ENCODE measurements at regions not wholly inside any gene's neighbourhood (a gene's known extent, or its start where the extent isn't known, plus 50 kb on each side); places are given as distances from the start of the nearest gene placed in this dataset.

DNA sequence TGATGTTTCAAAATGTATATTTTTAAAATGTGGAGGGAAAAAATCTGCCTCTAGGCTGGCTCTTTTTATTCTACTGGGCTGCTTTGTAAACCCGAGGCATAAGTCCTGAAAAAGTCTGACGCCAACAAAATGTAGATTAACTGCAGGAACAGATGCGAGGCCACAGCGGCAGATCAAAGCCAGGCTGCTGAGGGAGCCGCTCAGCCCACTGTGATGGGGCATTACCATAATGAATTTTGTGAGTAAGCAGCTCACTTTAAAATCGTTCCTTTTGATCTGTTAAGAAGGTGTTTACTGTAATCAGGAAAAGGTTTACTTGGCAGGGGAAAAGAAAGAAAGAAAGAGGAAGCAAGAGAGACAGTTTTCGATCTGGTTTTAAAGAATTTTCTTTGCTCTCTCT lies 269.0 kb downstream of the ICOS start:
- H3K9me2 ChIP-seq (replicated peaks; ENCODE audit: insufficient read depth): no peaks in the 10 kb centered on the region
- TF ChIP-seq EZH2 (IDR thresholded peaks at IDR 0.05; ENCODE audit: borderline replicate concordance) (no peak), EZH2phosphoT487 (IDR thresholded peaks at IDR 0.05; ENCODE audit: low read depth, severe bottlenecking, unreplicated experiment) (no peak)
- TF ChIP-seq, protein P1, sequence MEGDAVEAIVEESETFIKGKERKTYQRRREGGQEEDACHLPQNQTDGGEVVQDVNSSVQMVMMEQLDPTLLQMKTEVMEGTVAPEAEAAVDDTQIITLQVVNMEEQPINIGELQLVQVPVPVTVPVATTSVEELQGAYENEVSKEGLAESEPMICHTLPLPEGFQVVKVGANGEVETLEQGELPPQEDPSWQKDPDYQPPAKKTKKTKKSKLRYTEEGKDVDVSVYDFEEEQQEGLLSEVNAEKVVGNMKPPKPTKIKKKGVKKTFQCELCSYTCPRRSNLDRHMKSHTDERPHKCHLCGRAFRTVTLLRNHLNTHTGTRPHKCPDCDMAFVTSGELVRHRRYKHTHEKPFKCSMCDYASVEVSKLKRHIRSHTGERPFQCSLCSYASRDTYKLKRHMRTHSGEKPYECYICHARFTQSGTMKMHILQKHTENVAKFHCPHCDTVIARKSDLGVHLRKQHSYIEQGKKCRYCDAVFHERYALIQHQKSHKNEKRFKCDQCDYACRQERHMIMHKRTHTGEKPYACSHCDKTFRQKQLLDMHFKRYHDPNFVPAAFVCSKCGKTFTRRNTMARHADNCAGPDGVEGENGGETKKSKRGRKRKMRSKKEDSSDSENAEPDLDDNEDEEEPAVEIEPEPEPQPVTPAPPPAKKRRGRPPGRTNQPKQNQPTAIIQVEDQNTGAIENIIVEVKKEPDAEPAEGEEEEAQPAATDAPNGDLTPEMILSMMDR (IDR thresholded peaks at IDR 0.05; ENCODE audit: poor library complexity): no peak
- 10% methylated on average over 7 of the region's 7 CpGs for WGBS (ENCODE audit: low lambda C conversion rate, missing lambda C conversion rate)

DNA sequence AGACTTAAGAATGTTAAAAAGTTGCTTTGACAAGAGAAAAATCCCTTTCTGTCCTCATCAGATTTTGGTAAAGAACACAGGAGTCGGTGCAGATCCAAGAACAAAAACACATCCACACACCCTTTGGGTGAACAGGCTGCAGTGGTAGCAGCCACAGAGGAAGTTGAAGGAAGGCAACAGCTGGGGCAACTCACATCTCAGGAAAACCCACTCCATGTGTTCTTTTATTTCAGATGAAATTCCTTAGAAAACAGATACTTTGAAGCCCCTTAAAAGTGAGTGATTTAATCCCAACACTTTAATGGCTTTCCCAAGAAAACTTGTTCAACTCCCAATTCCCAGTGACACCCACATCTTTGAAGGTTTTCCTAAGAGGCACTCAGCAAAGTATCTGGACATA lies 271.3 kb downstream of the ICOS start:
- H2AFZ ChIP-seq: no peak overlapping the region
- TF ChIP-seq EZH2 (IDR thresholded peaks at IDR 0.05; ENCODE audit: borderline replicate concordance): no peak
- no peak for TF ChIP-seq EZH2phosphoT487 (IDR thresholded peaks at IDR 0.05; ENCODE audit: low read depth, severe bottlenecking, unreplicated experiment)
- TF ChIP-seq, protein P1 (IDR thresholded peaks at IDR 0.05; ENCODE audit: poor library complexity): no peak
- no peak overlapping the region for H3K4me2 ChIP-seq
- H3K4me1 ChIP-seq (ENCODE audit: insufficient read depth): no peaks in the 10 kb centered on the region
- DNase-seq (ENCODE audit: low spot score): no peak
- peaks cover 3% of the 10 kb centered on the region for H3K27me3 ChIP-seq
- no peaks in the 10 kb centered on the region for H3K9me2 ChIP-seq (replicated peaks; ENCODE audit: insufficient read depth)
- H3K9me3 ChIP-seq (ENCODE audit: low read depth): no peaks in the 10 kb centered on the region
- H3K27ac ChIP-seq: no peak overlapping the region
- H3K4me3 ChIP-seq: no peak overlapping the region
- no peaks in the 10 kb centered on the region for H3K79me2 ChIP-seq
- H3K36me3 ChIP-seq (replicated peaks; ENCODE audit: insufficient read depth, low read depth): no peaks in the 10 kb centered on the region
- H4K20me1 ChIP-seq (ENCODE audit: insufficient read depth, poor library complexity, severe bottlenecking): no peaks in the 10 kb centered on the region
- WGBS (ENCODE audit: low lambda C conversion rate, missing lambda C conversion rate): 68% methylated on average over 1 of the region's 1 CpG

More for the DNA sequence above, 269.0 kb downstream of the ICOS start:
- no peak overlapping the region for H3K4me2 ChIP-seq
- H3K36me3 ChIP-seq (replicated peaks; ENCODE audit: insufficient read depth, low read depth): no peaks in the 10 kb centered on the region
- H4K20me1 ChIP-seq (ENCODE audit: insufficient read depth, poor library complexity, severe bottlenecking): no peaks in the 10 kb centered on the region
- DNase-seq (ENCODE audit: low spot score): no peak
- H3K27me3 ChIP-seq: peaks cover 3% of the 10 kb centered on the region
- no peaks in the 10 kb centered on the region for H3K9me3 ChIP-seq (ENCODE audit: low read depth)
- H3K4me3 ChIP-seq: no peak overlapping the region
- H3K27ac ChIP-seq: no peak overlapping the region
- no peaks in the 10 kb centered on the region for H3K4me1 ChIP-seq (ENCODE audit: insufficient read depth)
- no peaks in the 10 kb centered on the region for H3K79me2 ChIP-seq
- no peak overlapping the region for H2AFZ ChIP-seq

DNA sequence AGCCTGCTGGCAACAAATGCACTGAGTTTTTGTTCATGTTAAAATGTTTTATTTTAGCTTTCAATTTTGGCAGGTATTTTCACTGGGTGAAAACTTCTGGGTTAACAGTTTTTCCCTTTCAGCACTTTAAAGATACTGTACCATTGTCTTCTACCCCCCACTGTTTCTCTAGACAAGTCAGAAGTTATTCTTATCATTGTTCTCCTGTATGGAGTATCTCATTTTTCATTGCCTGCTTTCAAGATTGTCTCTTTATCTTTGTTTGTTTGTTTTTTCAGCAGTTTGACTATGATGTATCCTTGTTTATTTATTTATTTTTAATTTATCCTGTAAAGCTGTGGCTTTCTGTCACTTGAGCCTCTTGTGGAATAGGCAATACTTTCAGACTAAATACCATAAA lies 277.0 kb downstream of the ICOS start:
- no peak for TF ChIP-seq EZH2 (IDR thresholded peaks at IDR 0.05; ENCODE audit: borderline replicate concordance)
- TF ChIP-seq EZH2phosphoT487 (IDR thresholded peaks at IDR 0.05; ENCODE audit: low read depth, severe bottlenecking, unreplicated experiment): no peak
- TF ChIP-seq, protein P1 (IDR thresholded peaks at IDR 0.05; ENCODE audit: poor library complexity): no peak
- H3K4me2 ChIP-seq: no peak overlapping the region
- H3K79me2 ChIP-seq: no peaks in the 10 kb centered on the region
- no peaks in the 10 kb centered on the region for H3K36me3 ChIP-seq (replicated peaks; ENCODE audit: insufficient read depth, low read depth)
- H3K27ac ChIP-seq: no peak overlapping the region
- H3K4me1 ChIP-seq (ENCODE audit: insufficient read depth): no peaks in the 10 kb centered on the region
- H3K27me3 ChIP-seq: no peaks in the 10 kb centered on the region
- no peak for DNase-seq (ENCODE audit: low spot score)
- H3K9me3 ChIP-seq (ENCODE audit: low read depth): no peaks in the 10 kb centered on the region
- no peak overlapping the region for H3K4me3 ChIP-seq
- no peaks in the 10 kb centered on the region for H4K20me1 ChIP-seq (ENCODE audit: insufficient read depth, poor library complexity, severe bottlenecking)
- no peaks in the 10 kb centered on the region for H3K9me2 ChIP-seq (replicated peaks; ENCODE audit: insufficient read depth)
- no peak overlapping the region for H2AFZ ChIP-seq

DNA sequence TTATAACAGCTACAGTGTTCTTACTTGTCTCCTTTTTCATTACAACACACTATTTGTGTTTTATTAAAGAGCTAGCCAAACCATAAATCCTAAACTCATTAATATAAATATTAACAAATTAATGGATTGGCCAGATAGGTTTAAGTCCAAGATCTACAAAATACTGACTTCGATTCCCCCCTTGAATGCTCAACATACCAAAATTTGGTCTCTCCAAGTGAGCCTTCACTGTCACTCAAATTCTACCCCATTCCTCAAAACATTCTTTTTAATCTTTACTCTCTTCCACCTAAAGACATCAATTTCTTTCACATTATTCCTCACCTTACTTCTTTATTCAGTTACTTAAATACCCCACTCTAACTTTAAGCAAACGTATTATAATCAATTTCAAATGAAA lies 281.5 kb downstream of the ICOS start:
- H3K36me3 ChIP-seq (replicated peaks; ENCODE audit: insufficient read depth, low read depth): no peaks in the 10 kb centered on the region
- no peaks in the 10 kb centered on the region for H3K4me1 ChIP-seq (ENCODE audit: insufficient read depth)
- H3K9me3 ChIP-seq (ENCODE audit: low read depth): no peaks in the 10 kb centered on the region
- H2AFZ ChIP-seq: no peak overlapping the region
- no peak overlapping the region for H3K4me3 ChIP-seq
- H3K27ac ChIP-seq: no peak overlapping the region
- no peak overlapping the region for H3K4me2 ChIP-seq
- H3K79me2 ChIP-seq: no peaks in the 10 kb centered on the region
- H3K9me2 ChIP-seq (replicated peaks; ENCODE audit: insufficient read depth): no peaks in the 10 kb centered on the region
- TF ChIP-seq, protein P1 (IDR thresholded peaks at IDR 0.05; ENCODE audit: poor library complexity): no peak
- no peak for TF ChIP-seq EZH2phosphoT487 (IDR thresholded peaks at IDR 0.05; ENCODE audit: low read depth, severe bottlenecking, unreplicated experiment)
- DNase-seq (ENCODE audit: low spot score): no peak
- 92% methylated on average over 2 of the region's 2 CpGs for WGBS (ENCODE audit: low lambda C conversion rate, missing lambda C conversion rate)
- H4K20me1 ChIP-seq (ENCODE audit: insufficient read depth, poor library complexity, severe bottlenecking): no peaks in the 10 kb centered on the region
- no peaks in the 10 kb centered on the region for H3K27me3 ChIP-seq
